ENCODE measurements at regions not wholly inside any gene's neighbourhood (a gene's known extent, or its start where the extent isn't known, plus 50 kb on each side); places are given as distances from the start of the nearest gene placed in this dataset.

DNA sequence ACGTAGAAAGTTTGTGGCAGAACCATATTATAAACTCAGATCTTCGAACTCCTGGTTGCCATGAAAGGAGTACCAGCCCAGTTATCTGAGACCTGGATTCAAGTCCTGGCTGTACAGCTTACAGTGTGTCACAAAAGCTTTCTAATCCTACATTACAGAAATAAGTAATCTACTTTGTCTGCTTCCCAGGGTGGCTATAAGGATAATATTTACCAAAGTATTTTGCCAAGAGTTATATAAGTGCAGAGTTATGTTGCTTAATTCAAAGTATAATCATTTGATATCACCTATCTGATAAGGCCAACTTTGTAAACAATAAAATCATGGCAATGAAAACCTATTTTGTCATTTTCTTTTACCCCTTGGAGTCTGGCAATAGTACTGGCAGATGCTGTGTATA is 381.6 kb downstream of the NDFIP2 start:
- H3K27me3 Mint-ChIP-seq = no peaks in the 10 kb centered on the region
- TF ChIP-seq, protein P1, sequence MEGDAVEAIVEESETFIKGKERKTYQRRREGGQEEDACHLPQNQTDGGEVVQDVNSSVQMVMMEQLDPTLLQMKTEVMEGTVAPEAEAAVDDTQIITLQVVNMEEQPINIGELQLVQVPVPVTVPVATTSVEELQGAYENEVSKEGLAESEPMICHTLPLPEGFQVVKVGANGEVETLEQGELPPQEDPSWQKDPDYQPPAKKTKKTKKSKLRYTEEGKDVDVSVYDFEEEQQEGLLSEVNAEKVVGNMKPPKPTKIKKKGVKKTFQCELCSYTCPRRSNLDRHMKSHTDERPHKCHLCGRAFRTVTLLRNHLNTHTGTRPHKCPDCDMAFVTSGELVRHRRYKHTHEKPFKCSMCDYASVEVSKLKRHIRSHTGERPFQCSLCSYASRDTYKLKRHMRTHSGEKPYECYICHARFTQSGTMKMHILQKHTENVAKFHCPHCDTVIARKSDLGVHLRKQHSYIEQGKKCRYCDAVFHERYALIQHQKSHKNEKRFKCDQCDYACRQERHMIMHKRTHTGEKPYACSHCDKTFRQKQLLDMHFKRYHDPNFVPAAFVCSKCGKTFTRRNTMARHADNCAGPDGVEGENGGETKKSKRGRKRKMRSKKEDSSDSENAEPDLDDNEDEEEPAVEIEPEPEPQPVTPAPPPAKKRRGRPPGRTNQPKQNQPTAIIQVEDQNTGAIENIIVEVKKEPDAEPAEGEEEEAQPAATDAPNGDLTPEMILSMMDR (IDR thresholded peaks at IDR 0.05) = no peak
- H3K27ac Mint-ChIP-seq = no peak overlapping the region
- DNase-seq (no peak), ATAC-seq (ENCODE audit: low read depth) (no peak)
- H3K4me3 Mint-ChIP-seq = no peak overlapping the region
- H3K36me3 Mint-ChIP-seq (ENCODE audit: low read depth) = no peaks in the 10 kb centered on the region
- ChIA-PET CTCF (no interaction called here), POLR2A (no interaction called here)
- intact Hi-C loops (cut with micrococcal nuclease) = no loop called here
- H3K4me1 Mint-ChIP-seq = no peaks in the 10 kb centered on the region
- no peaks in the 10 kb centered on the region for H3K9me3 Mint-ChIP-seq

DNA sequence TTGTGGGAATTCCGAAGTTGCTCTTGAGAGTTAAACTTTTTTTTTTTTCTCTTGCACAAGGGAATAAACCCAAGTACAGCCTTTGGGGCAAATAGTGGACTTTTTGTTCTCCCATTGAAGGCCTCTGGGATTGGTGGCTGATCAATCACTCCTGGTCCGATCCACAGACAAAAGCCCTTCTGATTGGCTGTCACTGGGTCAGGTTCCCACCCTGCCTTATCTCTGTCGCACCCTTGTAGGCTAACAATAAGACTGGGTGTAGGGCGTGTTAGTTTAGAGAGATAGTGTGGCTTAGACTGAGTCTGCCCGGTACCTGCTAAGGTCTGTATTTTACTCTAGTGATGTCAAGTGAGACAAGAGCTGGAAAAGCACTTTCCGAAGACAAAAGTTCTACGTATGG is 380.8 kb downstream of the NDFIP2 start:
- H3K36me3 Mint-ChIP-seq (ENCODE audit: low read depth) = no peaks in the 10 kb centered on the region
- POLR2A ChIA-PET = no interaction called here
- ATAC-seq (ENCODE audit: low read depth) = no peak
- TF ChIP-seq, protein P1 (IDR thresholded peaks at IDR 0.05) = no peak
- H3K9me3 Mint-ChIP-seq = no peaks in the 10 kb centered on the region
- CTCF ChIA-PET = no interaction called here
- no peaks in the 10 kb centered on the region for H3K27me3 Mint-ChIP-seq
- no peak overlapping the region for H3K4me3 Mint-ChIP-seq
- no peak for DNase-seq
- no peak overlapping the region for H3K27ac Mint-ChIP-seq
- no peaks in the 10 kb centered on the region for H3K4me1 Mint-ChIP-seq
- intact Hi-C loops (cut with micrococcal nuclease) = no loop called here

DNA sequence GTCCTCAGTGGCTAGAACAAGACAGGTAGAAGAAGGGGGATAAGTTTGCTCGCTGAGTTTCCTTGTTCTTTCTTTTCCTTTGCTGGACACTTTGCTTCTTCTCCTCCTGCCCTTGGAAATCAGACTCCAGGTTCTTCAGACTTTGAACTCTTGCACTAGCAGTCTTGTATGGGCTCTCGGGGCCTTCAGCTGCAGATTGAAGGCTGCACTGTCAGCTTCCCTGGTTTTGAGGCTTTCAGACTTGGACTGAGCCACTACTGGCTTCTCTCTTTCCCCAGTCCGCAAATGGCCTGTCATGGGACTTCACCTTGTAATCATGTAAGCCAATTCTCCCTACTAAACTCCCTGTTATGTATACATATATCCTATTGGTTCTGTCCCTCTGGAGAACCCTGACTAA is 379.8 kb downstream of the NDFIP2 start:
- ATAC-seq (ENCODE audit: low read depth) (no peak), DNase-seq (no peak)
- Mint-ChIP-seq H3K4me1 (no peaks in the 10 kb centered on the region), H3K4me3 (no peak overlapping the region), H3K36me3 (ENCODE audit: low read depth) (no peaks in the 10 kb centered on the region), H3K27ac (no peak overlapping the region), H3K27me3 (no peaks in the 10 kb centered on the region), H3K9me3 (no peaks in the 10 kb centered on the region)
- intact Hi-C loops (cut with micrococcal nuclease) = no loop called here
- ChIA-PET POLR2A (no interaction called here), CTCF (no interaction called here)
- TF ChIP-seq, protein P1 (IDR thresholded peaks at IDR 0.05) = no peak

DNA sequence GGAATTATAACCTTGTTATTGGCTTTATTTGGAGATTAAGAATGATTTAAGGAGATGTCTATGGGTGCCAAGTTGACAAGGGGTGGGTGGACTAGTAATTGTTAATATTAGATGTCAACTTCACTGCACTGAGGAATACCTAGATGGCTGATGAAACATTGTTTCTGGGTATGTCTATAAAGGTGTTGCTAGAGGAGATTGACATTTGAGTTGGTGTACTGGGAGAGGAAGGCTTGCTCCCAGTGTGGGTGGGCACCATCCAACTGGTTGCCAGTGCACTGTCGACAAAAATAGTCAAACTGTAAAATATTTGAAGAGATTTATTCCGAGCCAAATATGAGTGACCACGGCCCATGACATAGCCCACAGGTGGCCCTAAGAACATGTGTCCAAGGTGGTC is 378.8 kb downstream of the NDFIP2 start:
- intact Hi-C loops (cut with micrococcal nuclease) = no loop called here
- Mint-ChIP-seq H3K27me3 (no peaks in the 10 kb centered on the region), H3K4me3 (no peak overlapping the region), H3K4me1 (no peaks in the 10 kb centered on the region), H3K9me3 (no peaks in the 10 kb centered on the region), H3K27ac (no peak overlapping the region), H3K36me3 (ENCODE audit: low read depth) (no peaks in the 10 kb centered on the region)
- no peak for ATAC-seq (ENCODE audit: low read depth)
- DNase-seq = no peak
- TF ChIP-seq, protein P1 (IDR thresholded peaks at IDR 0.05) = no peak
- POLR2A ChIA-PET = no interaction called here
- CTCF ChIA-PET = no interaction called here

DNA sequence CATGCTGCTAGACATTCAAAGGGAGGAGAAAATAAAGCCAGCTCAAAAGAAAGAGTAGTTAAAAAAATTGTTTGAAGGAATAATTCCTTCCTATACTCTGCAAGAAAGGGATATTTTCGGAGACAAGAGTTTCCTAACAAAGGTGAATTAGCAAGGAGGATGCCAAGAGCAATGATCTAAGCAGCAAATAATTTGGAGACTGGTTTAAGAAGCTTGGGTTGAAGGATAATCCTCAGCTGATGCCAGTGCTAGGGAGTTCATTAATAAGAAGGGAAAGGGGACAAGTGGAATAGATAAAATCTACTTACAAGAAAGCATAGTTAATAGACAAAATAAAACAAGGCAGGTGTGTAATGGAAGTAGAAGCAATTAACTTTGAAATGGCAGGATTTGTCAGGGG is 372.3 kb downstream of the NDFIP2 start:
- Mint-ChIP-seq H3K9me3 (no peaks in the 10 kb centered on the region), H3K4me3 (no peak overlapping the region), H3K36me3 (ENCODE audit: low read depth) (no peaks in the 10 kb centered on the region), H3K4me1 (no peaks in the 10 kb centered on the region), H3K27ac (no peak overlapping the region), H3K27me3 (no peaks in the 10 kb centered on the region)
- ChIA-PET CTCF (no interaction called here), POLR2A (no interaction called here)
- ATAC-seq (ENCODE audit: low read depth) = no peak
- intact Hi-C loops (cut with micrococcal nuclease) = no loop called here
- TF ChIP-seq, protein P1 (IDR thresholded peaks at IDR 0.05) = no peak
- DNase-seq = no peak
